HFF-Myc (cell line): ENCODE measurements at regions not wholly inside any gene's neighbourhood (a gene's known extent, or its start where the extent isn't known, plus 50 kb on each side); places are given as distances from the start of the nearest gene placed in this dataset.

Experiments used
- DNase-seq: peaks from one replicate; pipeline ENCODE4 v3.0.0-alpha.2; 2011; ENCODE audit warnings: low read depth; ENCODE audit errors: extremely low read depth
- H3K4me3 ChIP-seq: replicated peaks from 2 replicates; pipeline ENCODE4 v1.5.1; 2011; ENCODE audit warnings: low read depth, mild to moderate bottlenecking, control low read depth, low read length
- CTCF ChIP-seq: IDR thresholded peaks from 2 replicates; pipeline ENCODE4 v1.5.1; 2012; ENCODE audit warnings: mild to moderate bottlenecking, low read depth, low read length, control low read depth; ENCODE audit errors: missing control alignments

DNA sequence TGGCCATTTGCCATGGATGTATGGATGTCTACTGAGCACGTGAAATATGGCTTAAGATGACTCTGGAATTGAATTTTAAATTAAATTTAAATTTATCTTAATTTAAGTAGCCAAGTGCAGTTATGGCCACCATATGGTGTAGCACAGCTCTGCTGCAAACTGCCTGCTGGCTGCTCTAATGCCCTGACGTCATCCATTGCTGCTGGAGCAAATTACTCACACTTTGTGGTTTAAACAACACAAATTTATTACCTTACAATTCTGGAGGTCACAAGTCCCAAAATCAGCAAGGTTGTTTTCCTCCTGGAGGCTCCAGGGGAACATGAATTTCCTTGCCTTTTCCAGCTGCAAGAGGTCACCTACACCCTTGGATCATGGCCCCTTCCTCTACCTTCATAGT is 679.3 kb upstream of the EEF2KMT start:
- no peak for TF ChIP-seq CTCF
- no peak overlapping the region for H3K4me3 ChIP-seq
- DNase-seq, result no peak

GRCh38 chr16:5775916-5776315 is 678.3 kb upstream of the EEF2KMT start:
- DNase-seq, result no peak
- TF ChIP-seq CTCF, result no peak
- no peak overlapping the region for H3K4me3 ChIP-seq

DNA sequence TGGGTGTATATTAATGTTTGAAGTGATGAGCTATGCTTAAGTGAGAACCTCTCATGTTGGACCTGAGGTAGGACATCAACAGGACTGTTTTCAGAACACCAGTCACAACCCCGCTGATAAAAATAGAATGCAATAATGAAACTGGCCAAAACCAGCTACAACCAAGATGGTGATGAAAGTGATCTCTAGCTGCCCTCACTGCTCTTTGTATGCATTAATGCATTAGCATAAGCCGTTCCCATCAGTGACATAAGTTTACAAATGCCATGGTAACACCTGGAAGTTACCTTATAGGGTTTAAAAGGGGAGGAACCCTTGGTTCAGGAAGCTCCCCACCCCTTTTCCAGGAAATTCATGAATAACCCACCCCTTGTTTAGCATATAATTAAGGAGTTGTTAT is 672.5 kb upstream of the EEF2KMT start:
- no peak for DNase-seq
- H3K4me3 ChIP-seq, result no peak overlapping the region
- TF ChIP-seq CTCF, result no peak

DNA sequence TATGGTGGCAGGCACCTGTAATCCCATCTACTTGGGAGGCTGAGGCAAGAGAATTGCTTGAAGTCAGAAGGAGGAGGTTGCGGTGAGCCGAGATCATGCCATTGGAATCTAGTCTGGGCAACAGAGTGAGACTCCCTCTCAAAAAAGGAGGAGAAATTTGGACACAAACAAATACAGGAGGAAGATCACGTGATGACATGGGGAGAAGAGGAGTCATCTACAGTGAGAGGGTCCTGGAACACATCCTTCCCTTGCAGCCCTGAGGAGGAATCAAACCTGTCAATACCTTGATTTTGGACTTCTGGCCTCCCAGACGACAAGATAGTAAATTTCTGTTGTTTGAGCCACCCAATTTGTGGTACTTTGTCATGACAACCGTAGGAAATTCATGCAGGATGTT is 671.9 kb upstream of the EEF2KMT start:
- TF ChIP-seq CTCF, result no peak
- DNase-seq, result no peak
- no peak overlapping the region for H3K4me3 ChIP-seq

GRCh38 chr16:5768445-5768844 is 670.9 kb upstream of the EEF2KMT start:
- no peak for TF ChIP-seq CTCF
- no peak for DNase-seq
- no peak overlapping the region for H3K4me3 ChIP-seq

DNA sequence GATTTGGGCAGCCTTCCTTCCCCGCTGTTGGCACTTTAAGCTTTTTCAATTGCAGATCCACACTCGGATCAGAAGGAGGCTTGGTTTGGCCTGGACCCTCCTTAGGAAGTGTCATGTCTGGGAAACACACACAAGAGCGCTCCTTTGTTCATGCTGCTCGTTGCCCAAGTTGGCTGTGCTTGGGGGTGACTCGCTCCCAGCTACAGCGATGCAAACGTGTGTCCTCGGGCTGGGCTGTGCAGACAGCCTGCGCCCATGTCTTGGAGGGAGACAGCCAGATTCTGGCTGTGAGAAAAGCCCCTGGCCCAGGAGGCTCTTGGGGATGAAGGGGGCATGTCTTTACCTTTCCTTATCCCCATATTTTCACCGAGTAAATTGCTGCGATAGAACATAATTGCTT is 665.6 kb upstream of the EEF2KMT start:
- no peak for DNase-seq
- TF ChIP-seq CTCF, result no peak
- H3K4me3 ChIP-seq, result no peak overlapping the region

- no peak overlapping the region for H3K4me3 ChIP-seq
- no peak for TF ChIP-seq CTCF
- DNase-seq, result no peak
Observed at GRCh38 chr16:5762362-5762761, 664.8 kb upstream of the EEF2KMT start.
